Sigmoid colon (tissue), 6 donors: ENCODE measurements at regions not wholly inside any gene's neighbourhood (a gene's known extent, or its start where the extent isn't known, plus 50 kb on each side); places are given as distances from the start of the nearest gene placed in this dataset.

ENCODE experiments used
- DNase-seq: peaks from one replicate; pipeline ENCODE4 v3.0.0-alpha.2; 2019
- H3K27ac ChIP-seq, 4 donors: fragments of 200-600 bp; sonication (generic); one replicate each; pipeline ENCODE4 v1.5.1; 2016 to 2019; ENCODE audit warnings: mild to moderate bottlenecking in 1 of 4
- H3K27me3 ChIP-seq, 3 donors: fragments of 200-600 bp; sonication (generic); one replicate each; pipeline ENCODE4 v1.5.1; 2019; ENCODE audit warnings: mild to moderate bottlenecking in 1 of 3
- H3K36me3 ChIP-seq, 4 donors: fragments of 200-600 bp; sonication (generic); one replicate each; pipeline ENCODE4 v1.5.1; 2016 to 2019
- H3K4me1 ChIP-seq, 4 donors: fragments of 200-600 bp; sonication (generic); one replicate each; pipeline ENCODE4 v1.5.1; 2017 to 2019
- H3K4me3 ChIP-seq, 4 donors: fragments of 200-600 bp; sonication (generic); one replicate each; pipeline ENCODE4 v1.5.1; 2017 to 2019; ENCODE audit warnings: mild to moderate bottlenecking in 2 of 4, moderate library complexity in 1 of 4
- H3K9me3 ChIP-seq, 4 donors: fragments of 200-600 bp in 3 of 4; sonication (generic) in 3 of 4; one replicate each; pipeline versions ENCODE4 v1.5.1 to v1.6.1; 2013 to 2019
- EP300 ChIP-seq, 4 donors: sonication (generic); formaldehyde crosslinking; IDR thresholded peaks; one replicate each; pipeline ENCODE4 v1.6.1; 2017; ENCODE audit warnings: antibody characterized with exemption in 4 of 4
- POLR2A ChIP-seq, 2 donors: fragments of 450-650 bp; IDR thresholded peaks; one replicate each; pipeline ENCODE4 v1.6.1; 2016; ENCODE audit warnings: antibody characterized with exemption in 2 of 2, mild to moderate bottlenecking in 2 of 2, moderate library complexity in 2 of 2
- POLR2AphosphoS5 ChIP-seq, 4 donors: sonication (generic); formaldehyde crosslinking; IDR thresholded peaks; one replicate each; pipeline ENCODE4 v1.6.1; 2017; ENCODE audit warnings: antibody characterized with exemption in 4 of 4
- WGBS, 2 donors: extraction: QIAGEN DNeasy Blood & Tissue Kit; methylation state at CpG; one replicate each; pipeline ENCODE4 v1.1.7; 2013; 5-methylcytosine and 5-hydroxymethylcytosine counted together
- intact Hi-C: fragments of 100-400 bp; cut with DNase I; formaldehyde crosslinking; loops from one replicate; pipeline ENCODE4 v1.15.1; 2023
- TF ChIP-seq, protein P1 (sequence below), 4 experiments: fragments of 450-650 bp in 3 of 4; fragments of 200-600 bp in 1 of 4; IDR thresholded peaks; one replicate each; pipeline ENCODE4 v1.5.1; 2016 to 2019; ENCODE audit warnings: antibody characterized with exemption in 4 of 4, mild to moderate bottlenecking in 3 of 4, moderate library complexity in 2 of 4
- donor health status: healthy with polysubstance abuse.
- donor health status: healthy.

GRCh38 chr21:31408301-31409088 is 64.4 kb upstream of the TIAM1 start:
- intact Hi-C loops = no loop called here
- WGBS, 2 donors = 74 to 85% methylated on average over 10 of the region's 10 CpGs
- Histone ChIP-seq H3K27me3 (no peaks in the 10 kb centered on the region), H3K36me3 (no peaks in the 10 kb centered on the region), H3K4me1 (no peaks in the 10 kb centered on the region), H3K27ac (peak overlapping the region in 3 of 4 donors; percentile 28 to 45 (median 37)), H3K4me3 (no peak overlapping the region), H3K9me3 (no peaks in the 10 kb centered on the region)
- no peak for DNase-seq
- TF ChIP-seq POLR2AphosphoS5 (IDR thresholded peaks at IDR 0.05) (no peak), EP300 (IDR thresholded peaks at IDR 0.05) (no peak), POLR2A (IDR thresholded peaks at IDR 0.05) (no peak)
- TF ChIP-seq, protein P1, sequence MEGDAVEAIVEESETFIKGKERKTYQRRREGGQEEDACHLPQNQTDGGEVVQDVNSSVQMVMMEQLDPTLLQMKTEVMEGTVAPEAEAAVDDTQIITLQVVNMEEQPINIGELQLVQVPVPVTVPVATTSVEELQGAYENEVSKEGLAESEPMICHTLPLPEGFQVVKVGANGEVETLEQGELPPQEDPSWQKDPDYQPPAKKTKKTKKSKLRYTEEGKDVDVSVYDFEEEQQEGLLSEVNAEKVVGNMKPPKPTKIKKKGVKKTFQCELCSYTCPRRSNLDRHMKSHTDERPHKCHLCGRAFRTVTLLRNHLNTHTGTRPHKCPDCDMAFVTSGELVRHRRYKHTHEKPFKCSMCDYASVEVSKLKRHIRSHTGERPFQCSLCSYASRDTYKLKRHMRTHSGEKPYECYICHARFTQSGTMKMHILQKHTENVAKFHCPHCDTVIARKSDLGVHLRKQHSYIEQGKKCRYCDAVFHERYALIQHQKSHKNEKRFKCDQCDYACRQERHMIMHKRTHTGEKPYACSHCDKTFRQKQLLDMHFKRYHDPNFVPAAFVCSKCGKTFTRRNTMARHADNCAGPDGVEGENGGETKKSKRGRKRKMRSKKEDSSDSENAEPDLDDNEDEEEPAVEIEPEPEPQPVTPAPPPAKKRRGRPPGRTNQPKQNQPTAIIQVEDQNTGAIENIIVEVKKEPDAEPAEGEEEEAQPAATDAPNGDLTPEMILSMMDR (IDR thresholded peaks at IDR 0.05) = no peak

DNA sequence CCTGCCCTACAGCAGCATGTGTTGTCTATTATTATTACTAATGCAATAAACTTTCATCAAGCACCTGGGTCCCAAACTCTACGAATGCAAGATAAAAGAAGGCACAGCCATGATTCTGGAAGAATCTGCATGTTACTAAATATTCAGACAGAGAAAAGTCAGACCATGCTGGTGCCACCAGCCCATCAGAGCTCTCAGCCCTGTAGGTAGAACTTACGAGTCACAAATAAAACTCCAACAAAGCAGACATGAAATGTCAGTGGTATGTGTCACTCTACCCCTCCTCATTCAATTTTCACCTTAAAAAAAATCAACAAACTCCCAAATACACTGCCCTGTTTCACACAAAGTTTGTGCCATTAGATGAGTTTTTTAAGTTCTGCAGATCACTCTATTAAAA is 62.4 kb upstream of the TIAM1 start:
- intact Hi-C loops = no loop called here
- 87 to 88% methylated on average over 2 of the region's 2 CpGs for WGBS, 2 donors
- no peak for DNase-seq
- Histone ChIP-seq H3K36me3 (no peaks in the 10 kb centered on the region), H3K4me3 (no peak overlapping the region), H3K9me3 (no peaks in the 10 kb centered on the region), H3K27me3 (no peaks in the 10 kb centered on the region), H3K27ac (no peak overlapping the region), H3K4me1 (no peaks in the 10 kb centered on the region)
- TF ChIP-seq, protein P1 (IDR thresholded peaks at IDR 0.05) = no peak
- TF ChIP-seq POLR2A (IDR thresholded peaks at IDR 0.05) = no peak
- TF ChIP-seq POLR2AphosphoS5 (IDR thresholded peaks at IDR 0.05) = no peak
- no peak for TF ChIP-seq EP300 (IDR thresholded peaks at IDR 0.05)

GRCh38 chr21:31405604-31406003 is 61.5 kb upstream of the TIAM1 start:
- WGBS, 2 donors = 75 to 80% methylated on average over 3 of the region's 3 CpGs
- H3K4me3 ChIP-seq = no peak overlapping the region
- no peaks in the 10 kb centered on the region for H3K9me3 ChIP-seq
- peak; percentile 42 for DNase-seq
- no peaks in the 10 kb centered on the region for H3K4me1 ChIP-seq
- H3K27ac ChIP-seq = no peak overlapping the region
- intact Hi-C loops = no loop called here
- H3K27me3 ChIP-seq = no peaks in the 10 kb centered on the region
- TF ChIP-seq, protein P1 (IDR thresholded peaks at IDR 0.05) = no peak
- no peak for TF ChIP-seq POLR2A (IDR thresholded peaks at IDR 0.05)
- no peak for TF ChIP-seq EP300 (IDR thresholded peaks at IDR 0.05)
- no peak for TF ChIP-seq POLR2AphosphoS5 (IDR thresholded peaks at IDR 0.05)
- no peaks in the 10 kb centered on the region for H3K36me3 ChIP-seq

GRCh38 chr21:31403596-31404333 is 59.7 kb upstream of the TIAM1 start:
- Histone ChIP-seq H3K27me3 (no peaks in the 10 kb centered on the region), H3K36me3 (no peaks in the 10 kb centered on the region), H3K9me3 (no peaks in the 10 kb centered on the region), H3K4me3 (no peak overlapping the region), H3K4me1 (no peaks in the 10 kb centered on the region), H3K27ac (no peak overlapping the region)
- intact Hi-C loops = no loop called here
- WGBS, 2 donors = 72 to 83% methylated on average over 6 of the region's 6 CpGs
- no peak for TF ChIP-seq POLR2A (IDR thresholded peaks at IDR 0.05)
- no peak for DNase-seq

GRCh38 chr21:31399591-31399990 is 55.5 kb upstream of the TIAM1 start:
- intact Hi-C loops = no loop called here
- H3K27ac ChIP-seq = no peak overlapping the region
- H3K36me3 ChIP-seq = no peaks in the 10 kb centered on the region
- H3K4me1 ChIP-seq = no peaks in the 10 kb centered on the region
- WGBS, 2 donors = 90 to 92% methylated on average over 2 of the region's 2 CpGs
- TF ChIP-seq POLR2A (IDR thresholded peaks at IDR 0.05) = no peak
- no peak for TF ChIP-seq EP300 (IDR thresholded peaks at IDR 0.05)
- TF ChIP-seq, protein P1 (IDR thresholded peaks at IDR 0.05) = no peak
- TF ChIP-seq POLR2AphosphoS5 (IDR thresholded peaks at IDR 0.05) = no peak
- H3K27me3 ChIP-seq = no peaks in the 10 kb centered on the region
- H3K9me3 ChIP-seq = no peaks in the 10 kb centered on the region
- no peak overlapping the region for H3K4me3 ChIP-seq
- DNase-seq = no peak
